ENCODE measurements at regions not wholly inside any gene's neighbourhood (a gene's known extent, or its start where the extent isn't known, plus 50 kb on each side); places are given as distances from the start of the nearest gene placed in this dataset.

DNA sequence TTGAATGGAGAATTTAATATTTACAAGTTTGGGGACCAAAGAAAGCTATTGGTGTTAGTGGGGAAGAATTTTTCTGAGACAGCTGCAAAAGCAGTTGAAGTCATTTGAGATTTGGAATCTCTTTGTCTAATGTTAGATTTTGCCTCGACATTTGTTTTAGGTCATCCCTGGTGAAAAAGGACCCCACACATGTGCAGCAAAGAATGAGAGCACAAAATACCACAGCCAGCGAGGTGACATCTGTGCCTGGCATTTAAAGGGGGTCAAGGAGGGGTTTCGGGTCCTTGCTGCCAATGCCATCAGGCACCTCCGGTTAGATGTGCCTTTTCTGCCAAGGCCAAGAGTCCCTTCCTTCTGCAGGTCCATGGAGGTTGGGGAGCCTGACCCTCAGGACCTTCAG, 173.3 kb downstream of the TRIB2 start:
- no peaks in the 10 kb centered on the region for H3K27me3 ChIP-seq (ENCODE audit: control insufficient read depth in 1 of 2, insufficient read depth in 2 of 2, low read length in 2 of 2)
- POLR2A ChIA-PET: no interaction called here
- TF ChIP-seq JUN (CRISPR knock-in tag; IDR thresholded peaks at IDR 0.05) (no peak), MAFK (conservative IDR thresholded peaks at IDR 0.05 in 1 of 2, IDR thresholded peaks at IDR 0.05 in 1 of 2; ENCODE audit: low read length in 2 of 2) (no peak), ZBTB8A (CRISPR knock-in tag; IDR thresholded peaks at IDR 0.05; ENCODE audit: borderline replicate concordance, low read depth) (no peak), ELF4 (CRISPR knock-in tag; IDR thresholded peaks at IDR 0.05; ENCODE audit: borderline replicate concordance) (no peak), MXI1 (IDR thresholded peaks at IDR 0.05; ENCODE audit: borderline replicate concordance, low read depth, low read length) (no peak), ZFY (CRISPR knock-in tag; IDR thresholded peaks at IDR 0.05) (no peak), HMGXB4 (CRISPR knock-in tag; IDR thresholded peaks at IDR 0.05; ENCODE audit: borderline replicate concordance in 1 of 2, low read depth in 1 of 2) (no peak), ATF7-NPFF (CRISPR knock-in tag; IDR thresholded peaks at IDR 0.05; ENCODE audit: low read depth) (no peak), ZMYM2 (CRISPR knock-in tag; IDR thresholded peaks at IDR 0.05) (no peak), ADNP (CRISPR knock-in tag; IDR thresholded peaks at IDR 0.05) (no peak), RAD51 (IDR thresholded peaks at IDR 0.05; ENCODE audit: borderline replicate concordance) (no peak), ZNF800 (CRISPR knock-in tag; IDR thresholded peaks at IDR 0.05) (no peak), ZNF558 (CRISPR knock-in tag; IDR thresholded peaks at IDR 0.05; ENCODE audit: borderline replicate concordance) (no peak), ZNF354B (CRISPR knock-in tag; IDR thresholded peaks at IDR 0.05) (no peak), SRSF9 (IDR thresholded peaks at IDR 0.05; ENCODE audit: borderline replicate concordance, insufficient read depth, low read depth, low read length, poor library complexity, severe bottlenecking) (no peak)
- TF ChIP-seq, protein P1, sequence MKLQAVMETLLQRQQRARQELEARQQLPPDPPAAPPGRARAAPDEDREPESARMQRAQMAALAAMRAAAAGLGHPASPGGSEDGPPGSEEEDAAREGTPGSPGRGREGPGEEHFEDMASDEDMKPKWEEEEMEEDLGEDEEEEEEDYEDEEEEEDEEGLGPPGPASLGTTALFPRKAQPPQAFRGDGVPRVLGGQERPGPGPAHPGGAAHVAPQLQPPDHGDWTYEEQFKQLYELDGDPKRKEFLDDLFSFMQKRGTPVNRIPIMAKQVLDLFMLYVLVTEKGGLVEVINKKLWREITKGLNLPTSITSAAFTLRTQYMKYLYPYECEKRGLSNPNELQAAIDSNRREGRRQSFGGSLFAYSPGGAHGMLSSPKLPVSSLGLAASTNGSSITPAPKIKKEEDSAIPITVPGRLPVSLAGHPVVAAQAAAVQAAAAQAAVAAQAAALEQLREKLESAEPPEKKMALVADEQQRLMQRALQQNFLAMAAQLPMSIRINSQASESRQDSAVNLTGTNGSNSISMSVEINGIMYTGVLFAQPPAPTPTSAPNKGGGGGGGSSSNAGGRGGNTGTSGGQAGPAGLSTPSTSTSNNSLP (IDR thresholded peaks at IDR 0.05; ENCODE audit: low read depth, low read length): no peak
- TF ChIP-seq, protein P2, sequence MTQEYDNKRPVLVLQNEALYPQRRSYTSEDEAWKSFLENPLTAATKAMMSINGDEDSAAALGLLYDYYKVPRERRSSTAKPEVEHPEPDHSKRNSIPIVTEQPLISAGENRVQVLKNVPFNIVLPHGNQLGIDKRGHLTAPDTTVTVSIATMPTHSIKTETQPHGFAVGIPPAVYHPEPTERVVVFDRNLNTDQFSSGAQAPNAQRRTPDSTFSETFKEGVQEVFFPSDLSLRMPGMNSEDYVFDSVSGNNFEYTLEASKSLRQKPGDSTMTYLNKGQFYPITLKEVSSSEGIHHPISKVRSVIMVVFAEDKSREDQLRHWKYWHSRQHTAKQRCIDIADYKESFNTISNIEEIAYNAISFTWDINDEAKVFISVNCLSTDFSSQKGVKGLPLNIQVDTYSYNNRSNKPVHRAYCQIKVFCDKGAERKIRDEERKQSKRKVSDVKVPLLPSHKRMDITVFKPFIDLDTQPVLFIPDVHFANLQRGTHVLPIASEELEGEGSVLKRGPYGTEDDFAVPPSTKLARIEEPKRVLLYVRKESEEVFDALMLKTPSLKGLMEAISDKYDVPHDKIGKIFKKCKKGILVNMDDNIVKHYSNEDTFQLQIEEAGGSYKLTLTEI (CRISPR knock-in tag; conservative IDR thresholded peaks at IDR 0.05): no peak

More for the DNA sequence above, 173.3 kb downstream of the TRIB2 start:
- in situ Hi-C loops (cut with HindIII; ENCODE audit: extremely low pct_ligation_motif_present, low pct_unique_long_range_greater_than_20kb): no loop called here
- Histone ChIP-seq H3K9ac (ENCODE audit: insufficient read depth, low read depth, low read length) (no peak overlapping the region), H3K36me3 (replicated peaks in 1 of 2; ENCODE audit: control insufficient read depth in 1 of 2, insufficient read depth in 2 of 2, low read length in 2 of 2) (no peaks in the 10 kb centered on the region), H3K4me3 (replicated peaks in 1 of 3; ENCODE audit: insufficient read depth in 1 of 3, low read depth in 2 of 3, low read length in 3 of 3) (no peak overlapping the region), H2AFZ (ENCODE audit: low read length) (no peak overlapping the region), H3K27ac (ENCODE audit: extremely low read length, insufficient read depth, low read length) (no peak overlapping the region), H3K4me1 (ENCODE audit: insufficient read depth, low read length) (no peaks in the 10 kb centered on the region), H3K9me3 (ENCODE audit: low read length) (peaks cover 56% of the 10 kb centered on the region), H3K79me2 (ENCODE audit: insufficient read depth, low read length) (no peaks in the 10 kb centered on the region), H4K20me1 (ENCODE audit: insufficient read depth, low read length) (no peaks in the 10 kb centered on the region), H3K4me2 (ENCODE audit: low read depth, low read length) (no peak overlapping the region)
- ATAC-seq (no peak), DNase-seq (ENCODE audit: low spot score) (no peak), FAIRE-seq (no peak)
- intact Hi-C loops (cut with micrococcal nuclease; ENCODE audit: unreplicated experiment): no loop called here
- CTCF ChIA-PET (ENCODE audit: low intra/inter-chr PET ratio, low total read pairs): no interaction called here
- BruUV-seq (replicated peaks): no TSS peak
- 7% methylated on average over 4 of the region's 4 CpGs for WGBS (ENCODE audit: low lambda C conversion rate)

Measured in HepG2 (cell line).